Activated T-cell treated with anti-CD3 and anti-CD28 coated beads for 24 hours (primary cell): ENCODE measurements at regions not wholly inside any gene's neighbourhood (a gene's known extent, or its start where the extent isn't known, plus 50 kb on each side); places are given as distances from the start of the nearest gene placed in this dataset.

Experiments
- DNase-seq: peaks from one replicate; pipeline ENCODE4 v3.0.0-alpha.2; 2020; ENCODE audit warnings: low read depth

DNA sequence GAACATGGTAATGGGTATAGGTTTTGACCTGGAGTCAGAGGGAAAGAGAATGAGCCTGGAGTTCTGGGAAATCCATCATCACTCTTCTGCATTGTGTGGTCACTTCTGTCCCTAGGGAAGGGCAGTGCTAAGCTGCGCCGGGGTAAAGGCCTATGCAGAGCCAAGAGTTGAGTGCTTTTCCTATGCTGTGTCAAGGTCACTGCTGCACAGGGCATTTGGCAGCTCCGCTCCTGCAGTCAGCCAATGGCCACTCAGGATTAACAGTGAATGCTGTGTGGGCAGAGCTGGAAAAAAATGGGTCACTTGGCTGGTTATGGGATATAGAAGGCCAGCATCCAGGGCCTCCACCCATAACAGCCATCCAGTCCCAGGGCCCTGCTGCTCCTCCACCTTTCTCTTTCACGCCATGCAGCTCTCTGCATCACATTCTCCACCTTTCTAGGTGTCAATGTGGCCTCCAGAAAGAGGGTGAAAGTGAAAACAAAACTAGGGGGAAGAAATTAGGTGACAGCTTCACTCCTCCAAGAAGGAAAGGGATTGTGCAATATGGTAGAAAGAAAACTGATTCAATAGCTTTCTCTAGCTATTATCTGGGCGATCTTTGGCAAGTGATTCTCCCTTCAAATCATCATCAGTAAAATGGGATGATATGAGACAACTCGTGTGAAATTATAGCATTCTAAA, 279.3 kb upstream of the ANKRD55 start:
- no peak for DNase-seq

DNA sequence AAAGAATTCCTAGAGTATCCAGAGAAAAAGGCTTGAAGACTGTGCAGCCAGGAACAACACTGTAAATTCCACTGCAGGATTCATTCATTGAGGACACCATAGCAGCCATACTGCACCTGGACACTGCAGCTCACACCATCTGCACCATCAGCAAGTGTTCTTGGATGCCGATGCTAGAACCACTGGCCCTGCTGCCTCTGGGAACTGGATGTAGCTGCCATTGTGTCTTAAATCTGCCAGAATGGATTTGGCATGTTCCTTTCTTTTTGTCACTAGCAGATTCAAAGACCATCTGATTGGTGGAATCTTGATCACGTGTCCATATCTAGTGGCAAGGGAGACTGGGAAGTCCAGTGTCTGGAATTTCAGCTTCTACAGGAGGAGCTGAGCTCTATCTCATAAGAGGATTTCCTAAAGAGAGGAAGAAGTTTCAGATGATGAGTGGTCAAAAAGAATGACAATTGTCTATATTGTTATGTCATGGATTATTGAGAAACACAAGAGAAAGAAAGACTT, 278.3 kb upstream of the ANKRD55 start:
- no peak for DNase-seq

DNA sequence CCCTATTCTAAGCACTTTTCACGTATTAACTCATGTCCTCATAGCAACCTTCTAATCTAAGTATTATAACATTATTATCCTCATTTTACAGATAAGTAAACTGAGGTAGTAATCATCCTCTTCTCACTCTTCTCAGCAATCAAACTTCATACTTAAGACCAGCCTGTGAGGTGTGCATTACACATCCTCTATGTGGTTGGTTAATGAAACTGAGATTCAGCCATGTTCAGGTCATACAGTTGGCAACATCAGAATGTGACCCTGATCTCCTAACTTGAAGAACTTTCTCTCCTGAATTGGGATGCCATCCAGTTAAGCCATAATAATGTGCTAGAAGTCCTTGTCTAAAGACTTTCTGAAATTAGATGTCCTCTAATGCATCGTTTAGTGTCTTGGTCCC, 275.1 kb upstream of the ANKRD55 start:
- no peak for DNase-seq

DNA sequence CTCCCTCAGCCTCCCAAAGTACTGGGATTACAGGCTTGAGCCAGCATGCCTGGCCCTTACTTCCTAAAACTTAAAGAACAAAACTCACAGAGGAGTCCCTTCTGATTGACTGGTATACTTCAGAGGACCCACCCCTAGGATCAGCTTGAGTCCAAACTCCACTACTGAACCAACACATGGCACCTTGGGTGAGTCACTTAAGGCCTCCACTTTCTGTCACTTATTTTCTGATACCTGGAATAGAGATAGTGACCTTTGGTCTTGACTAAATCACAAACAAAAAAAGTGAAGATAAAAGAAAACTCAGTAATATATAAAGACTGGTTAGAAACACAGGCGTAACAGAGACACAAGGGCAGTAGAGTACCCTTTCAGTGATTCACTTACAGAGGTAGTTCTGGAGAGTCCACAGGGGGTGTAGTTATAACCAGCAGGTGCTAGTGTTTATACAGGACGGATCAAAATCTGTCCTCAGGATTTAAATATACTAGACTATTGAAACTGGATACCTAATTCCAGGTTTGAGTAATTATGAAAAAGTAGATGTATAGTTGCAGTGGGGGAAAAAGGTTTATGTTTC, 274.3 kb upstream of the ANKRD55 start:
- DNase-seq: no peak

DNA sequence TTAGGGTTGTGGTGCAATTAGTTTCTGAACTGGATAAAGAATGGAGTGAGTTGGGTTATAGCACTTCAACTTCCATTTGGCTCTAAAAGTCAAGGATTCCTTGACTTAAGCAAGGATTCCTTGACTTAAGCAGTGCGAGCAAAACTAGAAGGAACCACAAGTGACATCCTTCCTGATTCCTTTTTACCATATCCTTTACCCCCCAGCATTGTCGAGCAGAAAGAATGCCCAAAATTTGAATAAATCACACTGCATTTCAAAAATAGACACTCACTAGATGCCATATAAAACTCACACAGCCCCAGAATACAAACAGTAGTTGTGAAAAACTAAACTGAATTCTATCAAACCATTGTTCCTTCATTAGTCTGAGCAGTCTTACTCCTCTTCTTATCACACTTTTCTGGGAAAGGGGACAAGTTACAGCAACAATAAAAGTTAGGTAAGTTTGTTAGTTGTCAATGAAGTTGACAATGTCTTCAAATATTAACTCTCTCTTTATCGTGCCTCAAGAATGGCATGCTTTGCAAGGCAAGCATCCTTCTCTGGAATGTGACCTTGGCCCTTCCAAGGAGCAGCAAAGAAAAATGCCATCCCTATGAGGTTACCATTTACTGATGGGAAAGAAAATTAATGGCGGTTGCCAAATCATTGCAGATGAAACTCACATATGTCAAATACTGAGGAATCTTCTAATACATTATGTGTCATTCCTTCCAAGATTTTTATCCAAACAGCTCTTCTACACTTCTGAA, 273.3 kb upstream of the ANKRD55 start:
- DNase-seq: no peak

DNA sequence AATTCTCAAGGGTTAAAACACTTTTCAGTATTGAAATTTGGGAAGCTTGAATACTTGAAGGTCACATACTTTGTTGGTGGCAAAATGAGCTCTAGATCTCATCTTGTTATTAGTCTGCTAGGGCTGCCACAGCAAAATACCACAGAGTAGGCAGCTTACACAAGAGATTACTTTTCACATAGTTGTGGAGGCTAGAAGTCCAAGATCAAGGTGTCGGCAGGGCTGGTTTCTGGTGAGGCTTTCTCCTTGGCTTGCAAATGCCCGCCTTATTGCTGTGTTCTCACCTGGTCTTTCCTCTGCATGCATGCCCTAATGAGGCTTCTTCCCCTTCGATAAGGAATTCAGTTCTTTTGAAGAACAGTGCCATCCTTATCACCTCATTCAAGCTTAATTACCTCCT, 270.8 kb upstream of the ANKRD55 start:
- DNase-seq: no peak

DNA sequence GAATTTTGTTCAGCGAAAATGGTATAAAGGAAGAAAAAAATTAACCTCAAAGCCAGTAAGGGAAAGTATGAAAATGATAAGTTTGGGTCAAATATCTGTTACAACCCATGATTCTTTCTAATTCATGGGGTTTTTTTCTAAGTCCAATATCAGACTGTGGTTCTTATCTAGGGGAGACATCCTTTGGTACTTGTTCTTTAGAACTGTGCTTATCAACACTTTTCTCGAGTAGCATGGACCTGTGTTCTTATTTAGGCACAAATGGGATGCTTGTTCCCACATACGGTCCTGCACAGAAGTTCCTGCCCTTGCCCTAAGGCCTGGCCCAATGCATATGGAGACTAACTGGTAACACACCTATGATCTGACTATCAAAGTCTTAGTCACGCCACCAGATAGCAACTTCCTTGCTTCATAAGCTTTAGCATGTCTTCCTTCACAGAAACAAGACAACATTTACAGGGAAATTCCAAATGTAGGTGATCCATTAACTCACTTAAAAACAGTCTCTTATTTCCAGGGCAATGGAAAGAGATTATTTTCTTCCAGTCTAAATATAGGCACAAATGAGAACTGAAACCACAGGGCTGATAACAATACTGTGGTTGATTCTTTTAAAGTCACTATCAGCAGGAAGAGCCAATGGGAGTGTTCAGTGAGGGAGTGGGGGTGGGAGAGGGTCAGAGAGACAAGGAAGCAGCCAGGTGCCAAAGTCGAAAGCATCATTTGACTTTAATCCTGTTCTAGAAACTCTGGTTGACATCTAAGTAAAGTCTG, 268.8 kb upstream of the ANKRD55 start:
- DNase-seq: no peak

DNA sequence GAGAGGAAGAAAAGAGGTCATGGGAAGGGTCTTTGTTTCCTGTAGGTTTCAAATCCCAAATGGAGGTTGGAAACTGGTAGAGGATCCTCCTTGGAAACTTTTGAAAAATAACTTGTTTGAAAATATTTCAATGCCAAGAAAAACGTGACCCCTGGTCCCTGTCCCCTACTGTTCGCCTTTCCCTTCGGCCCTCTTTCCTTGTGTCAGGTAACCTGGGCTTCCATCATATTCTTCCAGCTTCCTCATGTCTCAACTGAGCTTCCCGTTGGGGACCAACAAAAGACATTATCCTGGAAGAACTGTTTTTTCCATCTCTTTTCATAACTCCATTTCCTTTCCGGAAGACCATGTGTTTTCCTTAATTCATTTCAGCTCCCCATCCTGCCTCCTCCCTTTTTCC, 266.8 kb upstream of the ANKRD55 start:
- DNase-seq: no peak

DNA sequence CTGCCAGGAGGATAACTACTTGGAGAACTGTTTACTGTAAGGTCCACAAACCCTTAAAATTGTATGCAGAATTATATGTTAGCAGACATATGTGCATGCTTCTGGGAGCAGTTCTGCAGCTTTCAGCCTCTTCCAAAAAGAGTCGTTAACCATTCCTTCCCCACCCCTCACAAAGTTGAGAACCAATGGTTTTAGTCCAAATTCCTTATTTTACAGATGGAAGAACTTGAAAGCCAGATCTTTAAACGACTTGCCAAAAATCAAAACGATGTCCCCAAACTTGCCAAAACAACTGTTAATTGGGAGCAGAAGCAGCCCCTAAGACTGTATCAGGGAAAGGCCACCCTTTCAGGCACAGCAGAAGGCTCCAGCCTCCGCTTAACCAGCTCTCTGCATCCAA, 266.4 kb upstream of the ANKRD55 start:
- DNase-seq: no peak

DNA sequence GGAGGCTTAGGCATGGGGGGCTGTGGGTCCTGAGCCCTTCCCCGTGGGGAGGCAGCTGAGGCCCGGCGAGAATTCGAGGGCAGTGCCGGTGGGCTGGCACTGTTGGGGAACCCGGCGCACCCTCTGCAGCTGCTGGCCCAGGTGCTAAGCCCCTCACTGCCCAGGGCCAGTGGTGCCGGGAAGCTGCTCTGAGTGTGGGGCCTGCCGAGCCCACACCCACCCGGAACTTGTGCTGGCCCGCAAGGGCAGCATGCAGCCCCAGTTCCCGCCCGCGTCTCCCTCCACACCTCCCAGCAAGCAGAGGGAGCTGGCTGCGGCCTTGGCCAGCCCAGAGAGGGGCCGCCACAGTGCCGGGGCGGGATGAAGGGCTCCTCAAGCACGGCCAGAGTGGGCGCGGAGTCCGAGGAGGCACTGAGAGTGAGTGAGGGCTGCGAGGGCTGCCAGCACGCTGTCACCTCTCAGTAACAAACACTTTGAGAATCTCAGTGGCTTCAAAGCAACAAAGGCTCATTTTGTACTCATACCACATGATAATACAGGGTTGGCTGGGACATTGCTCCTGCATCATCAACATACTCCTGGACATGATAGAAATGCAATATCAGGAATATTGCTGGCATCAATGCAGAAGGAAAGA, 265.7 kb upstream of the ANKRD55 start:
- DNase-seq: no peak

DNA sequence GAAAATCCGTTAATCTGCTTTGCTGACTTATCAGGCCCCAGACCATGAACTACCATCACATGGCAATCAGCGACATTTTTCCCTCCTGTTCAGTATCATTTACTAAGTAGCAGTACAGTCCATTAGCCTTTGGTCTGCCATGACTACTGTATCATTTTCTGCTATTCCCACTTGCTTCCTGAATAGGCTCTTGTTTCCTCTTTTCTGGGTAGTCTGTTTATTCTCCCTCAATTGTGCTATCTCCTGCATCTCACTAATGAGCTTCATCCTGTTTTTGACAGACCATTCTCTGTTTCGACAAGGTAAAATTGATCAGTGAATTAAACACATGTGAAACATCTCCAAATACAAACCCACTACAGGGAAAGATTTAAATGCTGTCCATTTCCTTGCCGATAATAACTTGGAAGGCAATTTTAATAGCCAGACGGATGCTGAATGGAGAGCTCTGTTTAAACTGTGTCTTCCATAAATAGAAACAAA, 263.5 kb upstream of the ANKRD55 start:
- DNase-seq: no peak

DNA sequence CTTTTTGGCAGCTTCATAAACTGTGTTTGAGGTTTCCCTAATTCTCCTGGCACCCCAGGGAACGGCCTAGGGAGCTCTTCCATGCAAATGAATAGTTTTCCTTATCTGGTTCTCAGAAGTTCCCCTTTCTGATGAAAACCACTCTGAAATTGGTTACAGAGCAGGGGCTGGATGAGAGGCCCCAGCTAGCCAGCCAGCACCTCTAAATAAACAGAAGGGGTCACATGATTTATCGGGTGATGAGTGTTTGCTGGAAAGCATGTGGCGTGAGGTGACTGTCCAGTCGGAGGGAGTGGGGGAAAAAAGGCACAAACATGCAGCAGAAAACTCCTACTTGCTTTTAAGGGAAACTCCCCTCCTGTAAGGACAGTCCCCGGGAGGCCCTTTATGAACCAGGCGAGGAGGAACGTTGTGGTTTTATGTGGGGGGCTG, 261.2 kb upstream of the ANKRD55 start:
- no peak for DNase-seq

DNA sequence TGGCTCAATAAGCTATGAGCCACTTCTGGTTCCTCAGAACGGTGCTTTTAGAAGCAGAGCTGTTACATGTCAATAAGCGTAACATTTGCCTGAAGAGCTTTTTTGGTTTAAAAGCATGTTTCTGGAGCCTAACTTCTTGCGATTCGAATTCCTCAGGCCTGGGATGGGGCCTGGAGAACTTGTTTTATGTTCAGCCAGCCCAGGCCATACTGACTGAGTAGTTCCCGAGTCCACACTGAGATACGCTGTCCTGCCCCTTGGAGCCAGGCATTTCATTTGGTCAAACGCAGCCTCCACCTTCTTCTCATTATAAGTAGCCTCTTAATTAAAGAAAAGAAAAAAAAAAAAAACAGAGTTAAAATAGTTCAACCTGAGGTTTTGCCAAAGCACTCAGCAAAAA, 260.6 kb upstream of the ANKRD55 start:
- DNase-seq: no peak

DNA sequence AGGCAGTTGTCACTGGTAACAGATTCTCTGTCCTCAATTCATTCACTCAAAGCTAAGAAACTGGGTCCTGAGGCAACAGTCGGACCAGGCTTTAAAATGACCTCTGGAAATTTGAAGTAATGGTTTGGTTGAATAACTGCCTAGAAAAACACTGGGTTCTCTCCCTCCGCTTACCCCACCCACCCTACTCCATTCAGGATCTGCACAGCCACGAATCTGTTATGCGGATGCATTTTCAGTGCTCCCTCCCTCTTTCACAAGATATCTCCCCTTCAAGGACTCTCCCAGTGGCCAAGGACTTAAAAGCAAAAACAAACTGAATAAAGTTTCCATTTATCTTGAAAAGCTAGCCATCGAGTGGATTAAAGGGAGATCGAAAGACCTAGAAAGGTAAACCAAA, 260.2 kb upstream of the ANKRD55 start:
- no peak for DNase-seq

DNA sequence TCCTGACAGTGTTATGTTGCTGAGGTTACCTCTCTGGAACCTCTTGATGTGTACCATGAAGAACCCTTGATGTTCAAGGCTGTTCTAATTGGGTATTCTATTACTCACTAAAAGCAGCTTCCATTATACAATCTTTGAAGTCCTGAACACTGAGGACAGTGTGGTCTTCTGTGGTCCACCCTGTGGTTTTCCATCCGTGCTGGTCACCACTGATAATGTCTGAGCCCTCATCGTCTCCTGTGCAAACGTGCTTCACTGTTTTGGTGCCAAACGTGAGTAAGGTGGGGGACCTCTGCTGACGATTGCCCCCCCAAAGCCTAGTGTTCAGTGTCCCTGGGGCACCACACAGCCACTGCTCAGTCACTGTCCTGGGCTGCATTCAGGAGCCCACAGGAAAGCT, 259.7 kb upstream of the ANKRD55 start:
- DNase-seq: no peak

DNA sequence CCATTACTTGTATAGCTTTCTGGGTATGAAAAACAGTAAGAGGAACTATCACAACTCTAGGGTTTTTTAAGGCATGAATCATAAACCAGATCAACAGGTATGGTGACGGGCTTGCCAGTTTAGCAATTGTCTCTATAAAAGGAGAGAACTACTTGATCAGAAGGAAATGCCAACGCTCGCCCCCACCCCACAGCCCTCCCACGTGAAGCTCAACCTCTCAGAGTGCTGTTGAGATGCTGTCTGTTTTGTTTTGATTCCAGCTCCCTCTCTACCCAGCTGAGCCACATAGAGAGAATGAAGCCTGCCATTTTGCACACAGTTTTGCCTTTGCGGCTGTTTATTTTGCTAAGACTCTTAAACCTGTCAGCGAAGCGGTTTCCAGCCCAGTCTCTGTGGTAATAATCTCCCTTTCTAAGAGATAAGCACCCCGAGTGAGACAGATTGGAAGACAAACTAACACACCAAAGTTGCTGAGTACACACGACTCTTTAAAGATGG, 257.9 kb upstream of the ANKRD55 start:
- DNase-seq: peak; percentile 39

DNA sequence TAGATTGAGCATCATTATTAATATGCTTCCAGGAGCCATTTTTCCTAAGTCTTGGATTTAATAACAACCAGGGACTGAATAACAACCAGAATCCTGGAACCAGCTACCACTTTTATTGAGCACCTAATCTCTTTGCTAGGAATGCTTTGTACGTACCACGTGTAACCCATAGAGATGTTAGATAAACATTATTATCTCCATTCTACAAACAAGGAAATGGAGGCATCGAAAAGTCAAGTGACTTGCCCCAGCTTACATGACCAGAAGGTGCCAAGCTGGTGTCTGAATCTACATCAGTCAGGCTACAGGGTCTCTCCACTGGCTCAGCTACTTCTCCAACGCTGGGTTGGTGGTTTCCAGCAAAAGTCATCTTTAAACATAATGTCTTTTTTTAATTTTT, 256.1 kb upstream of the ANKRD55 start:
- no peak for DNase-seq

DNA sequence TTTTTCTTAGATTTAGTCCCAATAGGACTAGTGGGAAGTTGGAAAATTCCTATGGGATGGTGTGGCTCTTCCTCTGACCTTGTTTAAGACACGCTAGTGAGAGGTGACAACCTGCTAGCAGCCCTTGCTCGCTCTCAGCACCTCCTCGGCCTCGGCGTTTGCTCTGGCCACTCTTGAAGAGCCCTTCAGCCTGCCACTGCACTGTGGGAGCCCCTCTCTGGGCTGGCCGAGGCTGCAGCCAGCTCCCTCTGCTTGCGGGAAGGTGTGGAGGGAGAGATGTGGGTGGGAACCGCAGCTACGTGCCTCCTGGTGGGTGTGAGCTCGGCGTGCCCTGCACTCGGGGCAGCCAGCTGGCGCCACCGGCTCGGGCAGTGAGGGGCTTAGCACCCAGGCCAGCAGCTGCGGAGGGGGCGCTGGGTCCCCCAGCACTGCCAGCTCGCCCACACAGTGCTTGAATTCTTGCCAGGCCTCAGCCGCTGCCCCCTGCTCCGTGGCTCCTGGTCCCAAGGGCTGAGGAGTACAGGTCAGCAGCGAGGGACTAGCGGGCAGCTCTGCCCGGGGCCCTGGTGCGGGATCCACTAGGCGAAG, 254.5 kb upstream of the ANKRD55 start:
- DNase-seq: no peak

DNA sequence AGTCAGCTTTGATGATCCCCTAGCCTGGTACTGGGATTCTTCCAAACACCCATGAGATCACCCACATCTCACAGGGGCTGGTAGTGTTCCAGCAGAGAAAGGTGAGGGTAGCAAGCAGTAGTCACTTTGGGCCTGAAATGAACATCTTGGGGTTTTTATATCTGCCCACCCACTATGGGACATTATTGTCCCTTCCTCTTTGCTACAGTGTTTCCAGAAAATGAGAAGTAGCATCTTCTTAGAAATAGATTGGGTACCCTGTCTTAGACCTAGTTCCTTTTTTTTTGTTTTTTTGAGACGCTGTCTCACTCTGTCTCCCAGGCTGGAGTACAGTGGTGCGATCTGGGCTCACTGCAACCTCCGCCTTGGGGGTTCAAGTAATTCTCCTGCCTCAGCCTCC, 249.2 kb upstream of the ANKRD55 start:
- no peak for DNase-seq

DNA sequence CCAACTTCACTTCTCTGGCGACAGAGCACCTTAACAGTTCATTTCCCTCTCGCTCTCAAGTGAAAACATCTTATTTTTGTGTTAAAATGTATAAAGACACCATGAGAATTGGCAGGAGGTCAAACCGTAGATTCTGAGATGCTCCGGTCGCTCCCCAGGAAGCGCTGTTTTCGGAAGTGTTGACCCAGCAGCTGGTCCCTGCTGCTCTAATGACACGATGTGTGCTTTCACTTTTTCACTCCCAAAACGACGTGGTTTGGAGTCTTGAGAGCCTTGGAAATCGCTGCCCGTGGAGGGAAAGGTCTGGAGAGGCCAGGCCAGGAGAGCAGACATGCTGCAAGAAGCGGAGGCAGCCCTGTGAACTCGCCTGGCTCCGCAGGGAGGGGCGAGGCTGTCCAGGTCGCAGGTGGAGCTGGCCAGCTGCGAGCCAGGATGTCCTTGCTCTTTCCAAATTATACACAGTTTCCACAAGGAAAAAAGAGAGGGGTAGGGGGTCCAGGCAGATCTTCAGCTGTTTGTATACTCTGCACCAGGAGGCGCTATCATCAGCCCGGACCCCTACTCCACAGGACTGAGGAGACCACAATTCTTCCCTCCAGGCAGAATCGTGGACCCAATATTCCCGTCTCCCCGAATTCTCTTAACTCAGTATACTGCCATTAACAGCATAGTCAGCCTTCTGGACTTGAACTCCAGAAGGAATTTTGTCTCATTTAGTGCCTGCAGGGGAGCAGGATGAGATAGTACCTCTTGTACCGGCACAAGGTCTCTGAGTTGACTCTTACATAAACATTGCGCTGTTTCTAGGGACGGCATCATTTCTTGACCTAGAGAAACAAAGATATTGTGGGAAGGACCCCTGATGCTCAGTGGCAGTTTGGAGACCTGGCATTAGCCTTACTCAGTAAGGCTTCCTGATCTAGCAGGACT, 248.6 kb upstream of the ANKRD55 start:
- DNase-seq: no peak
